ENCODE measurements at regions not wholly inside any gene's neighbourhood (a gene's known extent, or its start where the extent isn't known, plus 50 kb on each side); places are given as distances from the start of the nearest gene placed in this dataset.

DNA sequence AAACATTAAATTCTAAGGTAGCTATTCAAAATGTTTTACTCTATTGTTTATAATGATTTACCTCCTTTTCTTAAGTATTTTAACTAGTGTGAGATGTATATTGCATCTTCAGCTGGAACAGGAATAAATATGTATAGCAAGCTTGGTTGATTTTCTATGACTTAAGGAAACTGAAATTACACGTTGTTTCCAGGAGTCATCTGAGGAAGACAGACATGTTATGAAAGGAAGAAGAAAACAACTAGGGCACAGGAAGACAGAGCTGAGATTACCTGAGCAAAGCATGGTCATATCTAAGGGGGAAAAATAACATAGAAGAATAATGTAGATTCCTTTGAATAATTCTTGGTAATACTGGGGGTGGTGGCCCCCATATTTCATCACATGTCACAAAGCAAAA lies 210.9 kb upstream of the SEMA3E start:
- H3F3A ChIP-seq (ENCODE audit: low read depth) = no peaks in the 10 kb centered on the region
- no peaks in the 10 kb centered on the region for H3K27me3 ChIP-seq
- no peak overlapping the region for H3K4me2 ChIP-seq
- DNase-seq (ENCODE audit: low spot score) = no peak
- H3K27ac ChIP-seq = no peak overlapping the region
- H3K4me1 Mint-ChIP-seq = no peaks in the 10 kb centered on the region
- no peak overlapping the region for H3K4me3 ChIP-seq
- H3K27me3 Mint-ChIP-seq (ENCODE audit: insufficient read depth, low read depth) = no peaks in the 10 kb centered on the region
- H3K4me1 ChIP-seq = peaks cover 12% of the 10 kb centered on the region
- H3K9me3 Mint-ChIP-seq = no peaks in the 10 kb centered on the region
- H3K9me3 ChIP-seq (ENCODE audit: low read depth) = no peaks in the 10 kb centered on the region
- TF ChIP-seq EZH2phosphoT487 (IDR thresholded peaks at IDR 0.05) (no peak), CTCF (IDR thresholded peaks at IDR 0.05) (no peak), EZH2 (IDR thresholded peaks at IDR 0.05) (no peak)
- H3K79me2 ChIP-seq (ENCODE audit: low read depth) = no peaks in the 10 kb centered on the region
- no peaks in the 10 kb centered on the region for H3K36me3 Mint-ChIP-seq
- H3K4me3 Mint-ChIP-seq = no peak overlapping the region
- H3K9ac ChIP-seq = no peak overlapping the region
- H2AFZ ChIP-seq (replicated peaks) = no peak overlapping the region
- no peak overlapping the region for H3K27ac Mint-ChIP-seq
- no peaks in the 10 kb centered on the region for H4K20me1 ChIP-seq (ENCODE audit: low read depth)
- no peaks in the 10 kb centered on the region for H3K36me3 ChIP-seq

DNA sequence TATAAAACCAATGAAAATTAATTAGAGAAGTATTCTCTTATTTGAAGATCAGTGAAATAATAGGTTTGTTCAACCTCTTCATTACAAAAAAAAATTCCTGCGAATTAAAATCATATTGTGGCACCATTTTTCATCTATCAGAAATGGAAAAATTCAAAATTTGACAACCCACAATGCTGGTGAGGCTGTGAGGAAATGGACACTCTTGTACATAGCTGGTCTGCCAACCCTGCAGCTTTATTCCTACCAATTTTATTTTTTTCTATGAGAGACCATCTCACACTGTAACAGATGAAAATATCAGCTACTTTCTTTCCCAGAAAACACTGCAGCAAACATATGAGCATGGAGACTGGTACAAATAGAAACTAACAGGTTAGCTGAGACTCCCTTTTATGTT lies 208.8 kb upstream of the SEMA3E start:
- Histone ChIP-seq H3K4me3 (no peak overlapping the region), H3K27ac (no peak overlapping the region), H3K4me2 (no peak overlapping the region), H3K9me3 (ENCODE audit: low read depth) (no peaks in the 10 kb centered on the region), H3K79me2 (ENCODE audit: low read depth) (no peaks in the 10 kb centered on the region), H2AFZ (replicated peaks) (no peak overlapping the region), H4K20me1 (ENCODE audit: low read depth) (no peaks in the 10 kb centered on the region), H3K9ac (no peak overlapping the region), H3K36me3 (no peaks in the 10 kb centered on the region), H3F3A (ENCODE audit: low read depth) (no peaks in the 10 kb centered on the region), H3K27me3 (no peaks in the 10 kb centered on the region), H3K4me1 (peaks cover 12% of the 10 kb centered on the region)
- H3K4me3 Mint-ChIP-seq = no peak overlapping the region
- H3K4me1 Mint-ChIP-seq = no peaks in the 10 kb centered on the region
- no peak for TF ChIP-seq CTCF (IDR thresholded peaks at IDR 0.05)
- TF ChIP-seq EZH2phosphoT487 (IDR thresholded peaks at IDR 0.05) = no peak
- DNase-seq (ENCODE audit: low spot score) = no peak
- no peaks in the 10 kb centered on the region for H3K9me3 Mint-ChIP-seq
- H3K27me3 Mint-ChIP-seq (ENCODE audit: insufficient read depth, low read depth) = no peaks in the 10 kb centered on the region
- no peak overlapping the region for H3K27ac Mint-ChIP-seq
- no peaks in the 10 kb centered on the region for H3K36me3 Mint-ChIP-seq

DNA sequence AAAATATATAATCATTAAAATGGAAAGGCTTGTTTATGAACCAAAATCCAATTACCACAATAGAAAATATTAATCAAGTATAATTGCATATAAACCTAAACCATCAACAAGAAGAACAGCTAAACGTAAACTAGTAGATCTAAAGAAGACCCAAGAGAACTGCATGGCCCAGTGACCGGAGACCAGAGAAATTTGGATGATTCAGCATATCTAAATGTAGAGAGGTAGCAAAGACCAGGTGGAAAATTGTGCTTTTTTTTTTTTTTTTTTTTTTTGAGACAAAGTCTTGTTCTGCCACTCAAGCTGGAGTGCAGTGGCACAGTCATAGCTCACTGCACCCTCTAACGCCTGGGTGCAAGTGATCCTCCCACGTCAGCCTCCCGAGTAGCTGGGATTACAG lies 207.2 kb upstream of the SEMA3E start:
- no peaks in the 10 kb centered on the region for H3F3A ChIP-seq (ENCODE audit: low read depth)
- H3K27ac Mint-ChIP-seq = no peak overlapping the region
- no peaks in the 10 kb centered on the region for H3K27me3 Mint-ChIP-seq (ENCODE audit: insufficient read depth, low read depth)
- no peaks in the 10 kb centered on the region for H3K36me3 ChIP-seq
- H3K4me1 Mint-ChIP-seq = no peaks in the 10 kb centered on the region
- H4K20me1 ChIP-seq (ENCODE audit: low read depth) = no peaks in the 10 kb centered on the region
- H3K4me1 ChIP-seq = no peaks in the 10 kb centered on the region
- no peak overlapping the region for H3K9ac ChIP-seq
- H3K79me2 ChIP-seq (ENCODE audit: low read depth) = no peaks in the 10 kb centered on the region
- no peak for DNase-seq (ENCODE audit: low spot score)
- no peak overlapping the region for H2AFZ ChIP-seq (replicated peaks)
- no peak overlapping the region for H3K4me3 ChIP-seq
- H3K4me3 Mint-ChIP-seq = no peak overlapping the region
- no peak for TF ChIP-seq EZH2phosphoT487 (IDR thresholded peaks at IDR 0.05)
- no peak for TF ChIP-seq EZH2 (IDR thresholded peaks at IDR 0.05)
- no peak for TF ChIP-seq CTCF (IDR thresholded peaks at IDR 0.05)
- H3K27me3 ChIP-seq = no peaks in the 10 kb centered on the region
- H3K4me2 ChIP-seq = no peak overlapping the region
- H3K36me3 Mint-ChIP-seq = no peaks in the 10 kb centered on the region
- no peak overlapping the region for H3K27ac ChIP-seq
- H3K9me3 Mint-ChIP-seq = no peaks in the 10 kb centered on the region
- no peaks in the 10 kb centered on the region for H3K9me3 ChIP-seq (ENCODE audit: low read depth)

- H3K27ac ChIP-seq = no peak overlapping the region
- Mint-ChIP-seq H3K4me1 (peaks cover 10% of the 10 kb centered on the region), H3K9me3 (no peaks in the 10 kb centered on the region), H3K27ac (no peak overlapping the region), H3K27me3 (ENCODE audit: insufficient read depth, low read depth) (no peaks in the 10 kb centered on the region), H3K36me3 (no peaks in the 10 kb centered on the region), H3K4me3 (no peak overlapping the region)
- TF ChIP-seq EZH2phosphoT487 (IDR thresholded peaks at IDR 0.05) (no peak), CTCF (IDR thresholded peaks at IDR 0.05) (no peak), EZH2 (IDR thresholded peaks at IDR 0.05) (no peak)
- H3K4me2 ChIP-seq = no peak overlapping the region
- H2AFZ ChIP-seq (replicated peaks) = no peak overlapping the region
- H3K36me3 ChIP-seq = no peaks in the 10 kb centered on the region
- H3K9ac ChIP-seq = no peak overlapping the region
- peaks cover 14% of the 10 kb centered on the region for H3K4me1 ChIP-seq
- no peaks in the 10 kb centered on the region for H3K9me3 ChIP-seq (ENCODE audit: low read depth)
- no peaks in the 10 kb centered on the region for H4K20me1 ChIP-seq (ENCODE audit: low read depth)
- H3K79me2 ChIP-seq (ENCODE audit: low read depth) = no peaks in the 10 kb centered on the region
- no peaks in the 10 kb centered on the region for H3K27me3 ChIP-seq
- no peak overlapping the region for H3K4me3 ChIP-seq
- no peak for DNase-seq (ENCODE audit: low spot score)
- no peaks in the 10 kb centered on the region for H3F3A ChIP-seq (ENCODE audit: low read depth)
These were observed 203.2 kb upstream of the SEMA3E start for GRCh38 chr7:83852136-83852535.

Data from neural progenitor cell (in vitro differentiated cells).